OCI-LY1 (cell line): ENCODE measurements at regions not wholly inside any gene's neighbourhood (a gene's known extent, or its start where the extent isn't known, plus 50 kb on each side); places are given as distances from the start of the nearest gene placed in this dataset.

Experiments used
- EZH2 ChIP-seq: fragments of 200-600 bp; sonication (generic), shearing (Covaris generic); IDR thresholded peaks from 2 replicates; pipeline ENCODE4 v1.8.0; 2017; ENCODE audit warnings: borderline replicate concordance, mixed run types, mild to moderate bottlenecking, antibody characterized with exemption, low read length, moderate library complexity, mixed read lengths
- TF ChIP-seq, protein P1 (sequence below): fragments of 200-600 bp; sonication (generic), shearing (Covaris generic); IDR thresholded peaks from 2 replicates; pipeline ENCODE4 v1.5.1; 2017; ENCODE audit warnings: mild to moderate bottlenecking, antibody characterized with exemption, low read length, moderate library complexity, mixed read lengths

DNA sequence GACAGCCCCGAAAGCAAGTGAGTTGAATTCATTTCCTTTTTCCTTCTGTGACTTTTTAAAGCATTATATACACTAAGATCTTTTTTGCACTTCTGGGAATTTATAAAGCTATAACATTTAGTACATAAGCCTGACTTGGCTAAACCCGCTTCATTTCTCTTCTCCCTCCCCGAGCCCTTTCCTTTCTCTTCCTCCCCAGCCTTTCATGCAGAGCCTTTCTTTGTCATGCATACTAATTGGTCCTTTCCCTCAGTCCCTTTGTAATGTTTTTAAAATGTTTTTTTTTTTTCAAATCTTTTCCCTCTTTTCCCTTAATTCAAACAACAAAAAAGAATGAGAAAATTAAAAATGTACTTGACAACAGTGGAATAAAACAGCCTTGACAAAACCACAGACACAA lies 246.4 kb downstream of the PSAT1 start:
- TF ChIP-seq, protein P1, sequence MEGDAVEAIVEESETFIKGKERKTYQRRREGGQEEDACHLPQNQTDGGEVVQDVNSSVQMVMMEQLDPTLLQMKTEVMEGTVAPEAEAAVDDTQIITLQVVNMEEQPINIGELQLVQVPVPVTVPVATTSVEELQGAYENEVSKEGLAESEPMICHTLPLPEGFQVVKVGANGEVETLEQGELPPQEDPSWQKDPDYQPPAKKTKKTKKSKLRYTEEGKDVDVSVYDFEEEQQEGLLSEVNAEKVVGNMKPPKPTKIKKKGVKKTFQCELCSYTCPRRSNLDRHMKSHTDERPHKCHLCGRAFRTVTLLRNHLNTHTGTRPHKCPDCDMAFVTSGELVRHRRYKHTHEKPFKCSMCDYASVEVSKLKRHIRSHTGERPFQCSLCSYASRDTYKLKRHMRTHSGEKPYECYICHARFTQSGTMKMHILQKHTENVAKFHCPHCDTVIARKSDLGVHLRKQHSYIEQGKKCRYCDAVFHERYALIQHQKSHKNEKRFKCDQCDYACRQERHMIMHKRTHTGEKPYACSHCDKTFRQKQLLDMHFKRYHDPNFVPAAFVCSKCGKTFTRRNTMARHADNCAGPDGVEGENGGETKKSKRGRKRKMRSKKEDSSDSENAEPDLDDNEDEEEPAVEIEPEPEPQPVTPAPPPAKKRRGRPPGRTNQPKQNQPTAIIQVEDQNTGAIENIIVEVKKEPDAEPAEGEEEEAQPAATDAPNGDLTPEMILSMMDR = no peak
- no peak for TF ChIP-seq EZH2
